SK-N-SH treated with all-trans-retinoic acid at 6 μM for 48 hours (cell line): ENCODE measurements at regions not wholly inside any gene's neighbourhood (a gene's known extent, or its start where the extent isn't known, plus 50 kb on each side); places are given as distances from the start of the nearest gene placed in this dataset.

Experiments used
- ATAC-seq: fragments of 200-7000 bp; cut with Tn5 transposase; 3 replicates; pipeline ENCODE4 v1.9.1; 2020; ENCODE audit warnings: mild to moderate bottlenecking, moderate library complexity
- ARNTL ChIP-seq: fragments of 450-650 bp; formaldehyde crosslinking; IDR thresholded peaks from 2 replicates; pipeline ENCODE4 v1.5.0; 2020; ENCODE audit warnings: low read depth, mild to moderate bottlenecking, moderate library complexity, borderline replicate concordance
- BACH2 ChIP-seq: fragments of 250-450 bp; sonication (Bioruptor Pico); IDR thresholded peaks from 2 replicates; pipeline ENCODE4 v1.9.0; 2021; ENCODE audit warnings: mild to moderate bottlenecking, borderline replicate concordance
- CSDC2 ChIP-seq: fragments of 250-450 bp; sonication (Bioruptor Pico); IDR thresholded peaks from 2 replicates; pipeline ENCODE4 v1.5.0; 2020; ENCODE audit warnings: mild to moderate bottlenecking, moderate library complexity
- GLIS3 ChIP-seq: fragments of 250-450 bp; sonication (Bioruptor Pico); IDR thresholded peaks from 2 replicates; pipeline ENCODE4 v1.5.0; 2020; ENCODE audit warnings: mild to moderate bottlenecking, moderate library complexity
- ISL1 ChIP-seq: fragments of 250-450 bp; sonication (Bioruptor Pico); IDR thresholded peaks from 2 replicates; pipeline ENCODE4 v2.1.2; 2022; ENCODE audit warnings: mild to moderate bottlenecking, moderate library complexity
- OSR1 ChIP-seq: fragments of 250-450 bp; sonication (Bioruptor Pico); IDR thresholded peaks from 2 replicates; pipeline ENCODE4 v1.8.0; 2022; ENCODE audit warnings: moderate library complexity, mild to moderate bottlenecking, inconsistent platforms
- PPARA ChIP-seq: fragments of 250-450 bp; sonication (Bioruptor Pico); IDR thresholded peaks from 2 replicates; pipeline ENCODE4 v1.5.0; 2020; ENCODE audit warnings: mild to moderate bottlenecking, borderline replicate concordance
- RARB ChIP-seq: fragments of 250-450 bp; sonication (Bioruptor Pico); IDR thresholded peaks from 2 replicates; pipeline ENCODE4 v1.8.0; 2021; ENCODE audit warnings: mild to moderate bottlenecking, moderate library complexity
- SNAI2 ChIP-seq: fragments of 250-450 bp; sonication (Bioruptor Pico); IDR thresholded peaks from 2 replicates; pipeline ENCODE4 v1.5.0; 2020; ENCODE audit warnings: mild to moderate bottlenecking, moderate library complexity
- TCF4 ChIP-seq: fragments of 250-450 bp; sonication (Bioruptor Pico); IDR thresholded peaks from 2 replicates; pipeline ENCODE4 v1.8.0; 2021; ENCODE audit warnings: mild to moderate bottlenecking, moderate library complexity, borderline replicate concordance
- TOX ChIP-seq: fragments of 250-450 bp; sonication (Bioruptor Pico); IDR thresholded peaks from 2 replicates; pipeline ENCODE4 v1.8.0; 2021; ENCODE audit warnings: mild to moderate bottlenecking, moderate library complexity, borderline replicate concordance
- ZFP3 ChIP-seq: fragments of 250-450 bp; sonication (Bioruptor Pico); IDR thresholded peaks from 2 replicates; pipeline ENCODE4 v1.5.0; 2020; ENCODE audit warnings: mild to moderate bottlenecking, moderate library complexity
- ZNF565 ChIP-seq: fragments of 450-650 bp; formaldehyde crosslinking; conservative IDR thresholded peaks from 2 replicates; pipeline ENCODE4 v1.5.0; 2020; ENCODE audit warnings: low read depth, mild to moderate bottlenecking, moderate library complexity
- ZNF70 ChIP-seq: fragments of 450-650 bp; formaldehyde crosslinking; IDR thresholded peaks from 2 replicates; pipeline ENCODE4 v1.5.0; 2020; ENCODE audit warnings: mild to moderate bottlenecking, moderate library complexity
- ZNF8 ChIP-seq: fragments of 450-650 bp; formaldehyde crosslinking; IDR thresholded peaks from 2 replicates; pipeline ENCODE4 v1.5.0; 2020; ENCODE audit warnings: mild to moderate bottlenecking, moderate library complexity
- TF ChIP-seq, protein P1 (sequence below): fragments of 250-450 bp; sonication (Bioruptor Pico); IDR thresholded peaks from 2 replicates; pipeline ENCODE4 v1.8.0; 2021; ENCODE audit warnings: low read depth, mild to moderate bottlenecking, moderate library complexity, borderline replicate concordance
- TF ChIP-seq, protein P2 (sequence below): fragments of 250-450 bp; sonication (Bioruptor Pico); IDR thresholded peaks from 2 replicates; pipeline ENCODE4 v1.5.1; 2021; ENCODE audit warnings: mild to moderate bottlenecking, moderate library complexity
- TF ChIP-seq, protein P3 (sequence below): fragments of 250-450 bp; sonication (Bioruptor Pico); IDR thresholded peaks from 2 replicates; pipeline ENCODE4 v1.5.0; 2020; ENCODE audit warnings: mild to moderate bottlenecking, moderate library complexity
- TF ChIP-seq, protein P4 (sequence below): fragments of 250-450 bp; sonication (Bioruptor Pico); IDR thresholded peaks from 2 replicates; pipeline ENCODE4 v1.8.0; 2020; ENCODE audit warnings: mild to moderate bottlenecking, moderate library complexity, borderline replicate concordance
- TF ChIP-seq, protein P5 (sequence below): fragments of 250-450 bp; sonication (Bioruptor Pico); IDR thresholded peaks from 2 replicates; pipeline ENCODE4 v1.5.1; 2020; ENCODE audit warnings: low read depth, mild to moderate bottlenecking, moderate library complexity

DNA sequence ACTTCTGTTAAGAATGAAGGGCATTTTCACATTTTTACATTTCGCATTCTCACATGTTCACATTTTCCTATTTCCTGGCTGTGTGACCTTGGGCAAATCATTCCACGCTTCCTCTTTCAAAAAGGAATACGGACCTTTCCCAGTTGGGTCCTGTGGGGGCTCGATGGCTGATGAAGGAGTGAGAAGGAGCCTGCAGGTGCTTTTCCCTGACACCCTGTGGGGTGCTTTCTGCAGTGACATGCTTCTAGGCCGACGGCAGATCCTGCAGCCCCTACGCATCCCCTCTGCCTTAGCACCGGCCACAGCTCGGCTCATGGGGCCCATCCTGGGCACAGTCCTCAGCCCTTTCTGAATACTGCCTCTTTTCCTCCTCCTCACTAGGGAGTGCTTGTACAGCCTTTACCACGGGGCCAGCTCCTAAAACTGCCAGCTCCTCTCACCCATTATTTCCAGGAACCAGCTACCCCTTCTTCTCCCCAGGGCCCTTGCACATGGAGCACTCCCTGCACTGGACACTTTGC is 91.0 kb downstream of the FOXL1 start:
- ATAC-seq, result no peak
- TF ChIP-seq ARNTL, result no peak
- TF ChIP-seq ISL1 (CRISPR knock-in tag), result no peak
- TF ChIP-seq SNAI2 (CRISPR knock-in tag), result no peak
- TF ChIP-seq, protein P1, sequence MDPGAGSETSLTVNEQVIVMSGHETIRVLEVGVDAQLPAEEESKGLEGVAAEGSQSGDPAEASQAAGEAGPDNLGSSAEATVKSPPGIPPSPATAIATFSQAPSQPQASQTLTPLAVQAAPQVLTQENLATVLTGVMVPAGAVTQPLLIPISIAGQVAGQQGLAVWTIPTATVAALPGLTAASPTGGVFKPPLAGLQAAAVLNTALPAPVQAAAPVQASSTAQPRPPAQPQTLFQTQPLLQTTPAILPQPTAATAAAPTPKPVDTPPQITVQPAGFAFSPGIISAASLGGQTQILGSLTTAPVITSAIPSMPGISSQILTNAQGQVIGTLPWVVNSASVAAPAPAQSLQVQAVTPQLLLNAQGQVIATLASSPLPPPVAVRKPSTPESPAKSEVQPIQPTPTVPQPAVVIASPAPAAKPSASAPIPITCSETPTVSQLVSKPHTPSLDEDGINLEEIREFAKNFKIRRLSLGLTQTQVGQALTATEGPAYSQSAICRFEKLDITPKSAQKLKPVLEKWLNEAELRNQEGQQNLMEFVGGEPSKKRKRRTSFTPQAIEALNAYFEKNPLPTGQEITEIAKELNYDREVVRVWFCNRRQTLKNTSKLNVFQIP (CRISPR knock-in tag), result no peak
- TF ChIP-seq CSDC2, result no peak
- TF ChIP-seq, all 23 proteins: peak for 0

DNA sequence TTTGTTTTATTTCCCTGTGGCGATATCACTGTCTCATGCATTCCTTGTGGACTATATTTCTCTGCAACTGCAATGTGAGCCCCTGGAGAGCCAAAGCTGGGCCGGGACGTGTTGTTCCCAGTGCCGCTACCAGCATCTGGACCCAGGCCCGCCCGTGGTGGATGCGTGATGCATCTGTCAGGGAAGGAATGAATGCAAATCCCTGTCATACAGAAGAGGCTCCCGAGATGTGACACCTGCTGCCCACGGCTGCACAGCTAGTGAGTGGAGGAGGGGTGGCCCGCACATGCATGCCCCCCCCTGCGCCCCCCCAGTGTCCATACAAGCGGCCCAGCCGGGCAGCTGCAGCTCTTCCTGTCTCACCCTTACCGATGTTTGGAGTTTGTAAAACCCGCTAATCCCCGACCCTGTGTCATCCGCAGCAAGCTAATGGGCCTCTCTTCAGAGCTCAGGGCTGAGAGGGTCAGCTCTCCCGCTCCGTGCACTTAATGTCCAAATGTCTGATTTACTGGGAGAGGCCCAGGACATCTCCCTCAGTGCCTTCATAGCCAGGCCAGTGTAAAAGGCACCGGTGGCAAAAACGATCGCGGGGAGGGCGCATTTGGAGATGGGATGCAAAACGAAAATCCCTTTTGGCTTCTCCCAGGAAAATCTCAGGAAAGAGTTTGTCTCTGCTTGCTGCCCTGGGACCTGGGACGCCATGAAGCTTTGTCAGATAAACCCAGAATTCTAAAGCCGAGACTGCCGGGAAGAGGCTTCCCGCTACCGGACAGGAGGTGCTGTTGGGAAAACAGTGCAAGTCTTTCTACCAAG is 91.8 kb downstream of the FOXL1 start:
- ATAC-seq, result no peak
- no peak for TF ChIP-seq OSR1
- TF ChIP-seq GLIS3 (CRISPR knock-in tag), result no peak
- TF ChIP-seq ISL1 (CRISPR knock-in tag), result no peak
- TF ChIP-seq BACH2, result no peak
- TF ChIP-seq, protein P2, sequence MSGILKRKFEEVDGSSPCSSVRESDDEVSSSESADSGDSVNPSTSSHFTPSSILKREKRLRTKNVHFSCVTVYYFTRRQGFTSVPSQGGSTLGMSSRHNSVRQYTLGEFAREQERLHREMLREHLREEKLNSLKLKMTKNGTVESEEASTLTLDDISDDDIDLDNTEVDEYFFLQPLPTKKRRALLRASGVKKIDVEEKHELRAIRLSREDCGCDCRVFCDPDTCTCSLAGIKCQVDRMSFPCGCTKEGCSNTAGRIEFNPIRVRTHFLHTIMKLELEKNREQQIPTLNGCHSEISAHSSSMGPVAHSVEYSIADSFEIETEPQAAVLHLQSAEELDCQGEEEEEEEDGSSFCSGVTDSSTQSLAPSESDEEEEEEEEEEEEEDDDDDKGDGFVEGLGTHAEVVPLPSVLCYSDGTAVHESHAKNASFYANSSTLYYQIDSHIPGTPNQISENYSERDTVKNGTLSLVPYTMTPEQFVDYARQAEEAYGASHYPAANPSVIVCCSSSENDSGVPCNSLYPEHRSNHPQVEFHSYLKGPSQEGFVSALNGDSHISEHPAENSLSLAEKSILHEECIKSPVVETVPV (CRISPR knock-in tag), result no peak
- TF ChIP-seq CSDC2, result no peak
- TF ChIP-seq PPARA, result no peak
- no peak for TF ChIP-seq ZNF8
- no peak for TF ChIP-seq ARNTL
- TF ChIP-seq ZNF565 (CRISPR knock-in tag), result no peak
- TF ChIP-seq RARB (CRISPR knock-in tag), result no peak
- no peak for TF ChIP-seq TCF4 (CRISPR knock-in tag)
- no peak for TF ChIP-seq ZNF70 (CRISPR knock-in tag)
- TF ChIP-seq, protein P1 (CRISPR knock-in tag), result no peak
- TF ChIP-seq, protein P3, sequence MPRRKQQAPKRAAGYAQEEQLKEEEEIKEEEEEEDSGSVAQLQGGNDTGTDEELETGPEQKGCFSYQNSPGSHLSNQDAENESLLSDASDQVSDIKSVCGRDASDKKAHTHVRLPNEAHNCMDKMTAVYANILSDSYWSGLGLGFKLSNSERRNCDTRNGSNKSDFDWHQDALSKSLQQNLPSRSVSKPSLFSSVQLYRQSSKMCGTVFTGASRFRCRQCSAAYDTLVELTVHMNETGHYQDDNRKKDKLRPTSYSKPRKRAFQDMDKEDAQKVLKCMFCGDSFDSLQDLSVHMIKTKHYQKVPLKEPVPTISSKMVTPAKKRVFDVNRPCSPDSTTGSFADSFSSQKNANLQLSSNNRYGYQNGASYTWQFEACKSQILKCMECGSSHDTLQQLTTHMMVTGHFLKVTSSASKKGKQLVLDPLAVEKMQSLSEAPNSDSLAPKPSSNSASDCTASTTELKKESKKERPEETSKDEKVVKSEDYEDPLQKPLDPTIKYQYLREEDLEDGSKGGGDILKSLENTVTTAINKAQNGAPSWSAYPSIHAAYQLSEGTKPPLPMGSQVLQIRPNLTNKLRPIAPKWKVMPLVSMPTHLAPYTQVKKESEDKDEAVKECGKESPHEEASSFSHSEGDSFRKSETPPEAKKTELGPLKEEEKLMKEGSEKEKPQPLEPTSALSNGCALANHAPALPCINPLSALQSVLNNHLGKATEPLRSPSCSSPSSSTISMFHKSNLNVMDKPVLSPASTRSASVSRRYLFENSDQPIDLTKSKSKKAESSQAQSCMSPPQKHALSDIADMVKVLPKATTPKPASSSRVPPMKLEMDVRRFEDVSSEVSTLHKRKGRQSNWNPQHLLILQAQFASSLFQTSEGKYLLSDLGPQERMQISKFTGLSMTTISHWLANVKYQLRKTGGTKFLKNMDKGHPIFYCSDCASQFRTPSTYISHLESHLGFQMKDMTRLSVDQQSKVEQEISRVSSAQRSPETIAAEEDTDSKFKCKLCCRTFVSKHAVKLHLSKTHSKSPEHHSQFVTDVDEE, result no peak

DNA sequence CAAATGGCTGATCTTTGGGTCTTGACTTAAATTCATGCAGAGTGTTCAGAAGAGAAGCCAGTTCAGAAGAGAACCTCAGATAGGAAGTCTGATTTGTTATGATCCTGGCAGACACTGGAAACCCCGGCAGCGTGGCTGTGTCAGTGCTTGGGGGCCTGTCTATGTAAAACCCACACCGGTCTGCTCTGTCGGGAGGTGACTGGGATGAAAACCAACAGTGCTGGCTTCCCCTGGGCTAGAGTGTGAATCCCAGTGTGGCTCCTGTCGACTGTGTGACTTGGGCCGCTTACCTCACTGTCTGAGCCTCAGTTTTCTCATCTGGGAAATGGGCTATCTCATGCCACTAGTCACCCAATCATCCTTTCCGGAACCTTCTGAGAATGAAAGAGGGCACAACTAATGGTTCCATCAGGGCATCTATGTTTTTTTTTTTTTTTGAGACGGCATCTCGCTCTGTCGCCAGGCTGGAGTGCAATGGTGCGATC is 92.4 kb downstream of the FOXL1 start:
- ATAC-seq, result no peak
- TF ChIP-seq, protein P3, result no peak
- TF ChIP-seq ZNF70 (CRISPR knock-in tag), result no peak
- no peak for TF ChIP-seq ISL1 (CRISPR knock-in tag)
- TF ChIP-seq, protein P4, sequence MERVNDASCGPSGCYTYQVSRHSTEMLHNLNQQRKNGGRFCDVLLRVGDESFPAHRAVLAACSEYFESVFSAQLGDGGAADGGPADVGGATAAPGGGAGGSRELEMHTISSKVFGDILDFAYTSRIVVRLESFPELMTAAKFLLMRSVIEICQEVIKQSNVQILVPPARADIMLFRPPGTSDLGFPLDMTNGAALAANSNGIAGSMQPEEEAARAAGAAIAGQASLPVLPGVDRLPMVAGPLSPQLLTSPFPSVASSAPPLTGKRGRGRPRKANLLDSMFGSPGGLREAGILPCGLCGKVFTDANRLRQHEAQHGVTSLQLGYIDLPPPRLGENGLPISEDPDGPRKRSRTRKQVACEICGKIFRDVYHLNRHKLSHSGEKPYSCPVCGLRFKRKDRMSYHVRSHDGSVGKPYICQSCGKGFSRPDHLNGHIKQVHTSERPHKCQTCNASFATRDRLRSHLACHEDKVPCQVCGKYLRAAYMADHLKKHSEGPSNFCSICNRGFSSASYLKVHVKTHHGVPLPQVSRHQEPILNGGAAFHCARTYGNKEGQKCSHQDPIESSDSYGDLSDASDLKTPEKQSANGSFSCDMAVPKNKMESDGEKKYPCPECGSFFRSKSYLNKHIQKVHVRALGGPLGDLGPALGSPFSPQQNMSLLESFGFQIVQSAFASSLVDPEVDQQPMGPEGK (CRISPR knock-in tag), result no peak
- TF ChIP-seq PPARA, result no peak
- TF ChIP-seq TOX (CRISPR knock-in tag), result no peak
- TF ChIP-seq, protein P2 (CRISPR knock-in tag), result no peak
- TF ChIP-seq, protein P5, sequence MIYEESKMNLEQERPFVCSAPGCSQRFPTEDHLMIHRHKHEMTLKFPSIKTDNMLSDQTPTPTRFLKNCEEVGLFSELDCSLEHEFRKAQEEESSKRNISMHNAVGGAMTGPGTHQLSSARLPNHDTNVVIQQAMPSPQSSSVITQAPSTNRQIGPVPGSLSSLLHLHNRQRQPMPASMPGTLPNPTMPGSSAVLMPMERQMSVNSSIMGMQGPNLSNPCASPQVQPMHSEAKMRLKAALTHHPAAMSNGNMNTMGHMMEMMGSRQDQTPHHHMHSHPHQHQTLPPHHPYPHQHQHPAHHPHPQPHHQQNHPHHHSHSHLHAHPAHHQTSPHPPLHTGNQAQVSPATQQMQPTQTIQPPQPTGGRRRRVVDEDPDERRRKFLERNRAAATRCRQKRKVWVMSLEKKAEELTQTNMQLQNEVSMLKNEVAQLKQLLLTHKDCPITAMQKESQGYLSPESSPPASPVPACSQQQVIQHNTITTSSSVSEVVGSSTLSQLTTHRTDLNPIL, result no peak
- TF ChIP-seq SNAI2 (CRISPR knock-in tag), result no peak
- TF ChIP-seq TCF4 (CRISPR knock-in tag), result no peak
- TF ChIP-seq ZFP3 (CRISPR knock-in tag), result no peak
- no peak for TF ChIP-seq ZNF8
- no peak for TF ChIP-seq RARB (CRISPR knock-in tag)
- no peak for TF ChIP-seq BACH2
